ENCODE measurements at regions not wholly inside any gene's neighbourhood (a gene's known extent, or its start where the extent isn't known, plus 50 kb on each side); places are given as distances from the start of the nearest gene placed in this dataset.

- no peak for TF ChIP-seq POLR2AphosphoS5 (IDR thresholded peaks at IDR 0.05)
- TF ChIP-seq CTCF (IDR thresholded peaks at IDR 0.05): no peak
- no peak for TF ChIP-seq EP300 (IDR thresholded peaks at IDR 0.05)
- TF ChIP-seq POLR2A (IDR thresholded peaks at IDR 0.05): no peak
These were observed 106.5 kb upstream of the COL5A2 start for GRCh38 chr2:189285962-189286645.
